ENCODE measurements at regions not wholly inside any gene's neighbourhood (a gene's known extent, or its start where the extent isn't known, plus 50 kb on each side); places are given as distances from the start of the nearest gene placed in this dataset.

DNA sequence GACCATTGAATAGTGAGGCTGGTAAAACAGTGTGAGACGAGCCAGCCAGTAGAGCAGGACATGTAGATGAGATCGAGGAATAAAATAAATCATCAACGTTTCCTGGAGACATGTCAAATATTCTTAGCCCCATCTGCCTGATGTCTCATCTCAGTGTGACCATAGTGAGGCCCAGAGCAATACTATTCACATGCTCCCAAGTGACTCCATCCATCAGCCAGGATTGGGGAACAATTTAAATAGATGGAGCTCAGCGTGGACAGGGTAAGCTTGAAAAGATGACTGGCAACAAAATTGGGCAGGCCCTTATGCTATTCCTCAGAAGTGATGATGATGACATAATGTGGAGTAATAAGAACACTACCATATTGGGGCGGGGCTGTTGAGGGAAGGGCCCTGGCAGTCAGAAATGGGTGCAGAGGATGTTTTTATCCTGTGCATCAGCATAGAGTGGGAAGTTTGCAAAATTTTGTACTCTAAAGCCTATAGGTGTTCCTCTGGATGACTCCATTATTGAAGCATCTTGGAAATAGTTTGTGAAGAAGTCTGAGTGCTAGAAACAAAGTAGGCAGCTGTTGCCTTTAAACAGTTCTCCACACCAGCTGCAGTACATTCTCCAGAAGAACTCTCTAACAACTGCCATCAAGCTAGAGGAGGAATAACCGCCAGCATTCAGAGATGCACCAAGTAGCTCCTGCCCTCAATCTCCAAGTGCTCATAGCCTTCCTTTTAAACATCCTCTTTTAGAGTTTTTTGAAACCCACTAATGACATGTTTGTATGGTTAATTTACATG is 333.0 kb downstream of the DCHS2 start:
- Histone ChIP-seq H3K9ac (replicated peaks in 1 of 4; ENCODE audit: extremely low read depth in 1 of 4, low read depth in 3 of 4, low read length in 3 of 4) (no peak overlapping the region), H3K23me2 (ENCODE audit: low read depth, low read length) (no peaks in the 10 kb centered on the region), H2BK120ac (replicated peaks; ENCODE audit: low read depth, low read length) (no peak overlapping the region), H3K56ac (replicated peaks; ENCODE audit: insufficient read length, low read depth, low read length) (no peak overlapping the region), H3K27ac (ENCODE audit: low read depth, low read length) (no peak overlapping the region), H3K79me2 (ENCODE audit: control insufficient read depth in 1 of 2, insufficient read depth in 2 of 2, low read length in 2 of 2) (no peaks in the 10 kb centered on the region), H4K91ac (replicated peaks; ENCODE audit: insufficient read length, low read length) (no peak overlapping the region), H3K23ac (ENCODE audit: insufficient read length) (no peak overlapping the region), H2AK5ac (ENCODE audit: low read depth, low read length) (no peak overlapping the region), H3K9me3 (ENCODE audit: insufficient read depth in 2 of 2, low read depth in 1 of 2, low read length in 1 of 2) (no peaks in the 10 kb centered on the region), H2BK12ac (ENCODE audit: low read depth, low read length) (no peak overlapping the region), H3K36me3 (ENCODE audit: control insufficient read depth in 2 of 4, insufficient read depth in 4 of 4, low read length in 3 of 4) (no peaks in the 10 kb centered on the region), H4K5ac (ENCODE audit: insufficient read length, low read depth, low read length) (no peak overlapping the region), H3K4ac (replicated peaks; ENCODE audit: insufficient read length, low read depth, low read length) (no peak overlapping the region), H2BK20ac (ENCODE audit: low read length) (no peak overlapping the region), H4K8ac (ENCODE audit: extremely low read depth, insufficient read depth, low read length) (no peak overlapping the region), H2AFZ (ENCODE audit: low read length) (no peak overlapping the region), H3K14ac (ENCODE audit: insufficient read length) (no peak overlapping the region), H3K27me3 (replicated peaks in 1 of 4; ENCODE audit: control insufficient read depth in 3 of 4, extremely low read depth in 1 of 4, insufficient read depth in 3 of 4, low read length in 3 of 4) (no peaks in the 10 kb centered on the region), H2BK5ac (ENCODE audit: low read depth, low read length) (no peak overlapping the region), H3K79me1 (ENCODE audit: low read depth, low read length) (no peaks in the 10 kb centered on the region), H3K18ac (ENCODE audit: extremely low read depth, low read length) (no peak overlapping the region), H3K4me2 (ENCODE audit: insufficient read depth in 1 of 2, low read depth in 2 of 2, low read length in 2 of 2) (no peak overlapping the region), H3K4me3 (ENCODE audit: extremely low read depth in 1 of 4, insufficient read depth in 2 of 4, low read depth in 3 of 4, low read length in 4 of 4) (no peak overlapping the region), H4K20me1 (replicated peaks in 1 of 2; ENCODE audit: control insufficient read depth in 1 of 2, insufficient read depth in 2 of 2, low read length in 2 of 2) (no peaks in the 10 kb centered on the region), H3K4me1 (replicated peaks in 1 of 4; ENCODE audit: control insufficient read depth in 3 of 4, insufficient read depth in 4 of 4, low read length in 3 of 4) (peaks cover 0 to 5% (median under 1%) of the 10 kb centered on the region in 4 experiments; a peak in 1 of 7 replicates), H2BK15ac (ENCODE audit: low read length) (no peak overlapping the region)
- TF ChIP-seq RNF2 (IDR thresholded peaks at IDR 0.05; ENCODE audit: borderline replicate concordance, low read depth, low read length, missing control alignments, poor library complexity, severe bottlenecking) (no peak), NANOG (IDR thresholded peaks at IDR 0.05; ENCODE audit: insufficient read depth, low read depth, low read length, poor library complexity, severe bottlenecking) (no peak), GABPA (IDR thresholded peaks at IDR 0.05; ENCODE audit: borderline replicate concordance, insufficient read depth, low read length) (no peak), EGR1 (IDR thresholded peaks at IDR 0.05; ENCODE audit: borderline replicate concordance, low read depth, low read length) (no peak), HDAC2 (IDR thresholded peaks at IDR 0.05; ENCODE audit: borderline replicate concordance in 1 of 2, low read depth in 2 of 2, low read length in 2 of 2) (no peak)
- no peak for DNase-seq (ENCODE audit: low read depth in 1 of 2, low spot score in 2 of 2)
- POLR2A ChIA-PET (ENCODE audit: partially characterized antibody), result no interaction called here
- no peak for FAIRE-seq
- WGBS, 2 experiments (ENCODE audit: extremely low coverage in 1 of 2, insufficient coverage in 1 of 2, insufficient read length in 1 of 2, insufficient replicate concordance in 2 of 2, low coverage in 1 of 2, low lambda C conversion rate in 2 of 2, missing lambda C conversion rate in 1 of 2), result 71% methylated on average over 6 of the region's 6 CpGs; no CpG with 5 or more reads in 1 of the 2 experiments
- CTCF ChIA-PET (ENCODE audit: partially characterized antibody), result no interaction called here

All from H1 (cell line).